ENCODE measurements at regions not wholly inside any gene's neighbourhood (a gene's known extent, or its start where the extent isn't known, plus 50 kb on each side); places are given as distances from the start of the nearest gene placed in this dataset.

GRCh38 chr16:31698901-31699300 lies 171.2 kb downstream of the AHSP start:
- H3K9me3 ChIP-seq (ENCODE audit: control extremely low read depth in 1 of 3, control insufficient read depth in 2 of 3, insufficient read depth in 1 of 3, low read length in 2 of 3), result peaks cover 0 to 2% (median 0%) of the 10 kb centered on the region in 3 donors
- H4K20me1 ChIP-seq (ENCODE audit: control insufficient read depth, insufficient read depth, low read length, poor library complexity, severe bottlenecking), result peaks cover 24% of the 10 kb centered on the region
- no peak overlapping the region for H3K27ac Mint-ChIP-seq
- ChIA-PET POLR2A (no interaction called here), CTCF (interaction anchor here (8.1 kb wide), 1 partner anchor 14 kb away, joined by 38 read pairs; a partner anchor contains a TSS)
- no peak overlapping the region for H3K4me2 ChIP-seq (replicated peaks; ENCODE audit: low read depth, low read length, poor library complexity, severe bottlenecking)
- H3K27me3 Mint-ChIP-seq, result no peaks in the 10 kb centered on the region
- H3K9me3 Mint-ChIP-seq (ENCODE audit: insufficient read depth), result no peaks in the 10 kb centered on the region
- no peak overlapping the region for H3K4me3 ChIP-seq (ENCODE audit: control extremely low read depth in 1 of 5, extremely low read depth in 1 of 5, insufficient read depth in 1 of 5, low read depth in 2 of 5, low read length in 4 of 5)
- peaks cover 0 to 11% of the 10 kb centered on the region in 2 experiments for H3K36me3 ChIP-seq (replicated peaks in 1 of 2; ENCODE audit: control extremely low read depth in 1 of 2, control insufficient read depth in 1 of 2, extremely low read depth in 1 of 2, insufficient read depth in 2 of 2, low read length in 1 of 2)
- H3K9ac ChIP-seq (ENCODE audit: low read length), result no peak overlapping the region
- no peak for DNase-seq
- intact Hi-C loops (cut with micrococcal nuclease), result no loop called here
- no peak overlapping the region for H3K27ac ChIP-seq (ENCODE audit: low read length in 2 of 2)
- no peak overlapping the region for H3K4me3 Mint-ChIP-seq
- H2AFZ ChIP-seq (ENCODE audit: insufficient read depth, low read depth, low read length, poor library complexity, severe bottlenecking), result no peak overlapping the region
- H3K79me2 ChIP-seq (ENCODE audit: control insufficient read depth, insufficient read depth, low read length), result peaks cover 44% of the 10 kb centered on the region
- H3K4me1 ChIP-seq (ENCODE audit: control insufficient read depth in 2 of 2, insufficient read depth in 2 of 2, low read length in 2 of 2), result peaks cover 20 to 32% of the 10 kb centered on the region in 2 donors
- H3K4me1 Mint-ChIP-seq, result peaks cover 26% of the 10 kb centered on the region
- WGBS (ENCODE audit: insufficient coverage), result 93% methylated on average over 2 of the region's 2 CpGs
- H3K27me3 ChIP-seq (replicated peaks in 1 of 4; ENCODE audit: control extremely low read depth in 1 of 4, control insufficient read depth in 3 of 4, insufficient read depth in 4 of 4, low read length in 3 of 4), result no peaks in the 10 kb centered on the region
- no peak for ATAC-seq (ENCODE audit: low read depth)
- no peak for TF ChIP-seq EZH2 (IDR thresholded peaks at IDR 0.05; ENCODE audit: borderline replicate concordance, insufficient read depth, low read depth, low read length, poor library complexity, severe bottlenecking)
- TF ChIP-seq CTCF (IDR thresholded peaks at IDR 0.05), result no peak

GRCh38 chr16:31699601-31700000 lies 171.9 kb downstream of the AHSP start:
- H3K4me3 Mint-ChIP-seq, result peak overlapping the region; percentile 34
- ChIA-PET CTCF (interaction anchor here (8.1 kb wide), 1 partner anchor 13 kb away, joined by 38 read pairs; a partner anchor contains a TSS), POLR2A (no interaction called here)
- peaks cover 44% of the 10 kb centered on the region for H3K79me2 ChIP-seq (ENCODE audit: control insufficient read depth, insufficient read depth, low read length)
- no peak overlapping the region for H3K27ac Mint-ChIP-seq
- peaks cover 0 to 1% (median 0%) of the 10 kb centered on the region in 3 donors for H3K9me3 ChIP-seq (ENCODE audit: control extremely low read depth in 1 of 3, control insufficient read depth in 2 of 3, insufficient read depth in 1 of 3, low read length in 2 of 3)
- H3K4me1 ChIP-seq (ENCODE audit: control insufficient read depth in 2 of 2, insufficient read depth in 2 of 2, low read length in 2 of 2), result peaks cover 20 to 32% of the 10 kb centered on the region in 2 donors
- DNase-seq (no peak), ATAC-seq (ENCODE audit: low read depth) (no peak)
- H3K4me1 Mint-ChIP-seq, result peaks cover 26% of the 10 kb centered on the region
- no peak for TF ChIP-seq CTCF (IDR thresholded peaks at IDR 0.05)
- no peak for TF ChIP-seq EZH2 (IDR thresholded peaks at IDR 0.05; ENCODE audit: borderline replicate concordance, insufficient read depth, low read depth, low read length, poor library complexity, severe bottlenecking)
- no peak overlapping the region for H3K9ac ChIP-seq (ENCODE audit: low read length)
- no peak overlapping the region for H2AFZ ChIP-seq (ENCODE audit: insufficient read depth, low read depth, low read length, poor library complexity, severe bottlenecking)
- H3K27me3 ChIP-seq (replicated peaks in 1 of 4; ENCODE audit: control extremely low read depth in 1 of 4, control insufficient read depth in 3 of 4, insufficient read depth in 4 of 4, low read length in 3 of 4), result no peaks in the 10 kb centered on the region
- H3K9me3 Mint-ChIP-seq (ENCODE audit: insufficient read depth), result no peaks in the 10 kb centered on the region
- H3K4me2 ChIP-seq (replicated peaks; ENCODE audit: low read depth, low read length, poor library complexity, severe bottlenecking), result no peak overlapping the region
- peaks cover 28% of the 10 kb centered on the region for H4K20me1 ChIP-seq (ENCODE audit: control insufficient read depth, insufficient read depth, low read length, poor library complexity, severe bottlenecking)
- H3K27ac ChIP-seq (ENCODE audit: low read length in 2 of 2), result no peak overlapping the region
- no peak overlapping the region for H3K4me3 ChIP-seq (ENCODE audit: control extremely low read depth in 1 of 5, extremely low read depth in 1 of 5, insufficient read depth in 1 of 5, low read depth in 2 of 5, low read length in 4 of 5)
- H3K27me3 Mint-ChIP-seq, result no peaks in the 10 kb centered on the region
- peaks cover 0 to 18% of the 10 kb centered on the region in 2 experiments for H3K36me3 ChIP-seq (replicated peaks in 1 of 2; ENCODE audit: control extremely low read depth in 1 of 2, control insufficient read depth in 1 of 2, extremely low read depth in 1 of 2, insufficient read depth in 2 of 2, low read length in 1 of 2)
- intact Hi-C loops (cut with micrococcal nuclease), result no loop called here
- WGBS (ENCODE audit: insufficient coverage), result 83% methylated on average over 6 of the region's 8 CpGs
